Aorta (tissue), 5 donors: ENCODE measurements at regions not wholly inside any gene's neighbourhood (a gene's known extent, or its start where the extent isn't known, plus 50 kb on each side); places are given as distances from the start of the nearest gene placed in this dataset.

Experiments used
- ATAC-seq: fragments of 200-7000 bp; cut with Tn5 transposase; one replicate; pipeline ENCODE4 v1.9.1; 2022; ENCODE audit warnings: moderate library complexity; ENCODE audit not compliant: low FRiP score
- DNase-seq, 2 donors: peaks; one replicate each; pipeline ENCODE4 v3.0.0-alpha.2; 2020
- H3K27ac ChIP-seq, 2 donors: one replicate each; pipeline ENCODE4 v1.5.1; 2013; ENCODE audit warnings: low read length in 2 of 2, mild to moderate bottlenecking in 2 of 2, moderate library complexity in 2 of 2, control low read depth in 1 of 2, inconsistent platforms in 1 of 2, low read depth in 1 of 2
- H3K27me3 ChIP-seq, 2 donors: one replicate each; pipeline ENCODE4 v1.6.1; 2013; ENCODE audit warnings: control low read depth in 1 of 2, low read length in 1 of 2, mild to moderate bottlenecking in 1 of 2, moderate library complexity in 1 of 2; ENCODE audit not compliant: insufficient read depth in 2 of 2, control insufficient read depth in 1 of 2
- H3K36me3 ChIP-seq, 2 donors: one replicate each; pipeline ENCODE4 v1.6.1; 2013; ENCODE audit warnings: control low read depth in 1 of 2, low read length in 1 of 2, mild to moderate bottlenecking in 1 of 2; ENCODE audit not compliant: insufficient read depth in 2 of 2, control insufficient read depth in 1 of 2
- H3K4me1 ChIP-seq, 2 donors: one replicate each; pipeline ENCODE4 v1.6.1; 2013; ENCODE audit warnings: low read length in 2 of 2, control low read depth in 1 of 2, mild to moderate bottlenecking in 1 of 2, moderate library complexity in 1 of 2; ENCODE audit not compliant: insufficient read depth in 2 of 2, control insufficient read depth in 1 of 2
- H3K4me3 ChIP-seq, 2 donors: one replicate each; pipeline ENCODE4 v1.5.1; 2013; ENCODE audit warnings: low read length in 2 of 2, control low read depth in 1 of 2, mild to moderate bottlenecking in 1 of 2
- H3K9me3 ChIP-seq: one replicate; pipeline ENCODE4 v1.6.1; 2013; ENCODE audit warnings: mild to moderate bottlenecking, low read length; ENCODE audit not compliant: control insufficient read depth
- whole genome bisulfite sequencing, 2 donors: extraction: QIAGEN DNeasy Blood & Tissue Kit; methylation state at CpG; one replicate each; pipeline ENCODE4 v1.1.7; 2013; 5-methylcytosine and 5-hydroxymethylcytosine counted together
- intact Hi-C, 2 donors: fragments of 100-400 bp; cut with DNase I; formaldehyde crosslinking; loops; one replicate each; pipeline versions ENCODE4 v1.14.2 to v1.15.0; 2022
- donor health status: healthy with polysubstance abuse.
- donor health status: Bipolar disorder and iron deficiency.
- donor health status: DM: no; HTN: no; CAD: no.
- donor health status: DM: no; HTN: no; CAD: no.
- donor health status: DM: yes; HTN: yes; CAD: no.

GRCh38 chr5:109589986-109590385, 99.7 kb upstream of the MAN2A1 start:
- Histone ChIP-seq H3K27ac (no peak overlapping the region), H3K9me3 (no peaks in the 10 kb centered on the region), H3K4me1 (peaks cover 0 to 3% of the 10 kb centered on the region in 2 donors), H3K4me3 (no peak overlapping the region), H3K27me3 (no peaks in the 10 kb centered on the region), H3K36me3 (no peaks in the 10 kb centered on the region)
- DNase-seq: no peak
- intact Hi-C loops: no loop called here
- 84 to 88% methylated on average over 4 of the region's 4 CpGs for WGBS, 2 donors
- no peak for ATAC-seq

GRCh38 chr5:109589239-109589638, 100.5 kb upstream of the MAN2A1 start:
- no peak overlapping the region for H3K4me3 ChIP-seq
- H3K9me3 ChIP-seq: no peaks in the 10 kb centered on the region
- H3K36me3 ChIP-seq: no peaks in the 10 kb centered on the region
- 94 to 96% methylated on average over 5 of the region's 5 CpGs for WGBS, 2 donors
- ATAC-seq (no peak), DNase-seq (peak in 1 of 2 donors; percentile 27)
- intact Hi-C loops: no loop called here
- no peaks in the 10 kb centered on the region for H3K27me3 ChIP-seq
- H3K27ac ChIP-seq: no peak overlapping the region
- peaks cover 0 to 3% of the 10 kb centered on the region in 2 donors for H3K4me1 ChIP-seq

- ATAC-seq: no peak
Measured at GRCh38 chr5:109588281-109589035, 101.3 kb upstream of the MAN2A1 start.

GRCh38 chr5:109584986-109585599, 104.6 kb upstream of the MAN2A1 start:
- H3K27ac ChIP-seq: peak overlapping the region in 1 of 2 donors; percentile 76

More at GRCh38 chr5:109588281-109589035, 101.3 kb upstream of the MAN2A1 start:
- intact Hi-C loops: no loop called here
- H3K4me1 ChIP-seq: peaks cover 0 to 3% of the 10 kb centered on the region in 2 donors
- no peaks in the 10 kb centered on the region for H3K9me3 ChIP-seq
- H3K4me3 ChIP-seq: no peak overlapping the region
- no peaks in the 10 kb centered on the region for H3K27me3 ChIP-seq
- no peak for DNase-seq
- WGBS, 2 donors: 96 to 97% methylated on average over 25 of the region's 25 CpGs
- H3K36me3 ChIP-seq: no peaks in the 10 kb centered on the region
- no peak overlapping the region for H3K27ac ChIP-seq

GRCh38 chr5:109580225-109580624, 109.5 kb upstream of the MAN2A1 start:
- WGBS, 2 donors: 67 to 72% methylated on average over 3 of the region's 3 CpGs
- intact Hi-C loops: no loop called here
- no peaks in the 10 kb centered on the region for H3K9me3 ChIP-seq

More at GRCh38 chr5:109584986-109585599, 104.6 kb upstream of the MAN2A1 start:
- Histone ChIP-seq H3K27me3 (no peaks in the 10 kb centered on the region), H3K4me1 (peaks cover 0 to 3% of the 10 kb centered on the region in 2 donors), H3K36me3 (no peaks in the 10 kb centered on the region), H3K9me3 (no peaks in the 10 kb centered on the region), H3K4me3 (peak overlapping the region in 1 of 2 donors; percentile 18)
- intact Hi-C loops: no loop called here
- no peak for DNase-seq
- ATAC-seq: peak; percentile 83
- 3 to 7% methylated on average over 4 of the region's 4 CpGs for WGBS, 2 donors

GRCh38 chr5:109575506-109575905, 114.2 kb upstream of the MAN2A1 start:
- H3K27ac ChIP-seq: no peak overlapping the region
- ATAC-seq (no peak), DNase-seq (no peak)
- no peaks in the 10 kb centered on the region for H3K4me1 ChIP-seq
- intact Hi-C loops: no loop called here
- no peaks in the 10 kb centered on the region for H3K36me3 ChIP-seq
- WGBS, 2 donors: 95 to 96% methylated on average over 2 of the region's 2 CpGs
- H3K4me3 ChIP-seq: no peak overlapping the region
- no peaks in the 10 kb centered on the region for H3K27me3 ChIP-seq
- no peaks in the 10 kb centered on the region for H3K9me3 ChIP-seq

More at GRCh38 chr5:109580225-109580624, 109.5 kb upstream of the MAN2A1 start:
- H3K27me3 ChIP-seq: no peaks in the 10 kb centered on the region
- no peak overlapping the region for H3K4me3 ChIP-seq
- DNase-seq (no peak), ATAC-seq (no peak)
- H3K4me1 ChIP-seq: peaks cover 0 to 2% of the 10 kb centered on the region in 2 donors
- H3K27ac ChIP-seq: no peak overlapping the region
- H3K36me3 ChIP-seq: no peaks in the 10 kb centered on the region

- no peaks in the 10 kb centered on the region for H3K27me3 ChIP-seq
- ATAC-seq (no peak), DNase-seq (no peak)
- no peaks in the 10 kb centered on the region for H3K9me3 ChIP-seq
- intact Hi-C loops: no loop called here
- H3K36me3 ChIP-seq: no peaks in the 10 kb centered on the region
- no peaks in the 10 kb centered on the region for H3K4me1 ChIP-seq
- H3K4me3 ChIP-seq: no peak overlapping the region
- no peak overlapping the region for H3K27ac ChIP-seq
Measured at GRCh38 chr5:109574985-109575384, 114.7 kb upstream of the MAN2A1 start.

GRCh38 chr5:109573766-109574165, 116.0 kb upstream of the MAN2A1 start:
- intact Hi-C loops: no loop called here
- Histone ChIP-seq H3K27ac (no peak overlapping the region), H3K36me3 (no peaks in the 10 kb centered on the region), H3K27me3 (no peaks in the 10 kb centered on the region), H3K4me1 (no peaks in the 10 kb centered on the region), H3K9me3 (no peaks in the 10 kb centered on the region), H3K4me3 (no peak overlapping the region)
- 92 to 94% methylated on average over 3 of the region's 3 CpGs for WGBS, 2 donors
- DNase-seq (no peak), ATAC-seq (no peak)

- DNase-seq (no peak), ATAC-seq (no peak)
- intact Hi-C loops: no loop called here
- Histone ChIP-seq H3K9me3 (no peaks in the 10 kb centered on the region), H3K36me3 (no peaks in the 10 kb centered on the region), H3K27me3 (no peaks in the 10 kb centered on the region), H3K4me1 (no peaks in the 10 kb centered on the region), H3K4me3 (no peak overlapping the region), H3K27ac (no peak overlapping the region)
- WGBS, 2 donors: 94 to 95% methylated on average over 4 of the region's 4 CpGs
Measured at GRCh38 chr5:109573256-109573655, 116.5 kb upstream of the MAN2A1 start.
